Cardiac muscle cell (in vitro differentiated cells and primary cell): ENCODE measurements at regions not wholly inside any gene's neighbourhood (a gene's known extent, or its start where the extent isn't known, plus 50 kb on each side); places are given as distances from the start of the nearest gene placed in this dataset.

ENCODE experiments used
- DNase-seq, 2 donors: peaks; one replicate each; pipeline versions ENCODE4 v3.0.0 to v3.0.0-alpha.2; 2010 to 2017; ENCODE audit warnings: low read depth in 1 of 2, low spot score in 1 of 2
- H3K27ac ChIP-seq: fragments of 200-600 bp; sonication (generic); 2 replicates; pipeline ENCODE4 v1.5.1; 2016
- H3K27me3 ChIP-seq: fragments of 200-600 bp; sonication (generic); 2 replicates; pipeline ENCODE4 v1.6.0; 2016; ENCODE audit warnings: control low read depth
- H3K36me3 ChIP-seq: fragments of 200-600 bp; sonication (generic); 2 replicates; pipeline ENCODE4 v1.5.1; 2016; ENCODE audit warnings: control low read depth
- H3K4me1 ChIP-seq: fragments of 200-600 bp; sonication (generic); 2 replicates; pipeline ENCODE4 v1.8.1; 2017; ENCODE audit warnings: low read depth, mild to moderate bottlenecking, mixed run types
- H3K4me3 ChIP-seq: fragments of 200-600 bp; sonication (generic); 2 replicates; pipeline ENCODE4 v1.5.1; 2016; ENCODE audit warnings: mild to moderate bottlenecking
- H3K9me3 ChIP-seq: fragments of 200-600 bp; sonication (generic); 2 replicates; pipeline ENCODE4 v1.5.1; 2017; ENCODE audit warnings: low read depth, mild to moderate bottlenecking, control low read depth
- TF ChIP-seq, protein P1 (sequence below): IDR thresholded peaks from 2 replicates; pipeline ENCODE4 v1.5.1; 2012; ENCODE audit warnings: low read depth, mild to moderate bottlenecking, low read length

DNA sequence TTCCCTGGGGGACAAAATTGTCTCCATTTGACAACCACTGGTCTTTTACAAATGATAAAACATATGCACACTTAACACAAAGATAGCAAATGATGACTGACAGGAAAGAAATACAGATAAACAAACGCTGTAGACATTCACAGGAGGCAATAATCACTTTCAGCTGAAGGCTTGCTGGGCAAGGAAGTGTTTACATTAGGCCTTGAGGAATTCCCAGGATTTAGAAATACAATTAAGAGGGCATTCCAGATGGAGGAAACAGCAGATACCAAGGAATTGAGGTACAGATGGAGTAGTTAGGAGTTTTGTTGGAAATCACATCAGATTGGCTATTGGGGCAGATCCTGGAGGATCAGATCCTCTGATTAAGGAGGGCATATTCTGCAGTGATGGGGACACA is 93.9 kb downstream of the DYRK2 start:
- TF ChIP-seq, protein P1, sequence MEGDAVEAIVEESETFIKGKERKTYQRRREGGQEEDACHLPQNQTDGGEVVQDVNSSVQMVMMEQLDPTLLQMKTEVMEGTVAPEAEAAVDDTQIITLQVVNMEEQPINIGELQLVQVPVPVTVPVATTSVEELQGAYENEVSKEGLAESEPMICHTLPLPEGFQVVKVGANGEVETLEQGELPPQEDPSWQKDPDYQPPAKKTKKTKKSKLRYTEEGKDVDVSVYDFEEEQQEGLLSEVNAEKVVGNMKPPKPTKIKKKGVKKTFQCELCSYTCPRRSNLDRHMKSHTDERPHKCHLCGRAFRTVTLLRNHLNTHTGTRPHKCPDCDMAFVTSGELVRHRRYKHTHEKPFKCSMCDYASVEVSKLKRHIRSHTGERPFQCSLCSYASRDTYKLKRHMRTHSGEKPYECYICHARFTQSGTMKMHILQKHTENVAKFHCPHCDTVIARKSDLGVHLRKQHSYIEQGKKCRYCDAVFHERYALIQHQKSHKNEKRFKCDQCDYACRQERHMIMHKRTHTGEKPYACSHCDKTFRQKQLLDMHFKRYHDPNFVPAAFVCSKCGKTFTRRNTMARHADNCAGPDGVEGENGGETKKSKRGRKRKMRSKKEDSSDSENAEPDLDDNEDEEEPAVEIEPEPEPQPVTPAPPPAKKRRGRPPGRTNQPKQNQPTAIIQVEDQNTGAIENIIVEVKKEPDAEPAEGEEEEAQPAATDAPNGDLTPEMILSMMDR: no peak
- peak in 1 of 2 donors; percentile 13 for DNase-seq
- Histone ChIP-seq H3K4me3 (no peak overlapping the region), H3K27ac (no peak overlapping the region), H3K36me3 (no peaks in the 10 kb centered on the region), H3K9me3 (no peaks in the 10 kb centered on the region), H3K27me3 (no peaks in the 10 kb centered on the region), H3K4me1 (no peaks in the 10 kb centered on the region)

DNA sequence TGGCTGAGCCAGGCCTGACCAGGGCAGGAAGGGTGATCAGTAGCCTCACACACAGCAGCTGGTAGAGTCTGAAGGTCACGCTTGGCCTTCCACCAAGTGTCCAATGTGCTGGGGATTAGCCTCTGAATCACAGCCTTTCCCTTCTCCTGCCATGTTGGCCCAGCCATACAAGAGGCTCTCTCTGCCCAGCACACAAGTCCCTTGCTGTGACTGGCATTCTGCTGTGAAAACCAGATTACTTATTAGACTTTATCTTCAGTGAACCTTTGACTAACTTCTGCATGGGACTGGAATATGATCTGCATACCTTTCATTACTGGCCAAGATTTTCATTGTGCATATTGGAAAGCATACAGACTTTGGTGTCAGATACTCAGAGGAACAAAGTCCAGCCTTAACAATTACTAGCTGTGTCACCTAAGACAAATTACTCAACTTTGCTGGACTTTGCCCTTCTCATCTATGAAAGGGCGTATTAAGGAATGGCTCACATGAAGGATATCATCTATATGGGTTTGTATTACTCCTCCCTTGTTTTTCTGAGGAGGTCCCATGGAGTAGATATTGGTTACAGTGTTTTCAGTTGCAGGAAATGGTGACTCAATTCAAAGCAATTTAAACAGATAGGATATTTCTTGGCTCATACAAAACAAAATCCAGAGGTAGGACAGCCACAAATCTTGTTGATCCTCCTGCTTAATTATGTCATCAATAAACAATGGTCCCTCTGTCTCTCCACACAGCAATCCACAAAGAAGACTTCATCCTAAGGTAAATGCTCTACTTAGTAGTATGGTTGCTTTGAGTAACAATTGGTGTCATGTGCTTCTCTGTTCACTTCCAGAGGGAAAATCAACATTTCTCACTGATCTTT is 99.6 kb downstream of the DYRK2 start:
- DNase-seq: peak in 1 of 2 donors; percentile 60
- TF ChIP-seq, protein P1: no peak
- no peak overlapping the region for H3K27ac ChIP-seq
- H3K4me3 ChIP-seq: no peak overlapping the region
- no peaks in the 10 kb centered on the region for H3K36me3 ChIP-seq
- H3K9me3 ChIP-seq: no peaks in the 10 kb centered on the region
- H3K4me1 ChIP-seq: peaks cover 6% of the 10 kb centered on the region
- no peaks in the 10 kb centered on the region for H3K27me3 ChIP-seq

DNA sequence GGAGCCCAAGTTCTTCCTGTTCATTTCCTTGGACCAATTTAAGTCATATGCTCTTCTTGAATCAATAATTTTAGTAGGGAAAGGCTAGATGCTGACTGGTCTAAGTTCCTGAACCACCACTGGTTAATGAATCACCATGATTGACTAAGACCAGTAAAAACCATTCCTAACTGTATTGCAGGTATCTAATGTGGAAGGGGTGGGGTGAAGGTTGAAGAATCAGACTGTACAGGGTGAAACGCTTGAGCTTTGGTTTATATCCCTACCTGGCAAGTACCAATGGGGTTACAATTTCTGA is 100.1 kb downstream of the DYRK2 start:
- H3K9me3 ChIP-seq: no peaks in the 10 kb centered on the region
- no peaks in the 10 kb centered on the region for H3K36me3 ChIP-seq
- TF ChIP-seq, protein P1: no peak
- no peak overlapping the region for H3K4me3 ChIP-seq
- H3K27me3 ChIP-seq: no peaks in the 10 kb centered on the region
- no peak overlapping the region for H3K27ac ChIP-seq
- peaks cover 6% of the 10 kb centered on the region for H3K4me1 ChIP-seq
- no peak for DNase-seq

DNA sequence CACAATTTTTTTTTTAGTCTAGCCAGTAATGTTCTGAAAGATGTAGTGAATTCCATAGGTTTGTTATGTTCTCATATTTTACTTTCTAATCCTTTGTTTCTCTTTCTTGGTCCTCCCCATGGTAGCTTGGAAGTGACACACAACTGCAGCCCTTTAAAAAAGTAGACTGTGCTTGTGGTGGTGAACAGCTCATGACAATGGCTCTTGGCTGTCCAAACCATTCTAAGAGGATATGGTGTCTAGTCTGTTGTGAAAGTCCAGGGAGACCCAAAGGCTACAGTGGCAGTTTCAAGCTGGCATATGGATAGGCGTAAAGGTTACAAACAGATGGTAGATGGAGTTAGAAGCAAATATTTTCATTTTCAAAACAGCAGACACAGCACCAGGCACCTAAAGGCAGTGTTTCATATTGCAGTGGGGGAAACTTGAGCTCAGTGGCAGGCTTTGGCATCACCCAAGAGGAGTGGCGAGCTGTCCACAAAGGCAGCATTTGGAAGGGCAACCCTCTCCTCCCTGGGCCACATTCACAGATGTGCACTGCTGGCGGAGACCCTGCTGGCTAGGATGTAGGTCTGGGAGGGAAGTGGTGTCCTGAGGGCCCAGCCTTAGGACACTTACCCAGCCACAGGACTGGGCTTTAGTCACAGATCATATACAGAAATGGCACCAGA is 102.1 kb downstream of the DYRK2 start:
- H3K27ac ChIP-seq: no peak overlapping the region
- no peaks in the 10 kb centered on the region for H3K36me3 ChIP-seq
- no peaks in the 10 kb centered on the region for H3K9me3 ChIP-seq
- H3K4me3 ChIP-seq: no peak overlapping the region
- H3K4me1 ChIP-seq: peaks cover 6% of the 10 kb centered on the region
- TF ChIP-seq, protein P1: no peak
- DNase-seq: no peak
- H3K27me3 ChIP-seq: no peaks in the 10 kb centered on the region

DNA sequence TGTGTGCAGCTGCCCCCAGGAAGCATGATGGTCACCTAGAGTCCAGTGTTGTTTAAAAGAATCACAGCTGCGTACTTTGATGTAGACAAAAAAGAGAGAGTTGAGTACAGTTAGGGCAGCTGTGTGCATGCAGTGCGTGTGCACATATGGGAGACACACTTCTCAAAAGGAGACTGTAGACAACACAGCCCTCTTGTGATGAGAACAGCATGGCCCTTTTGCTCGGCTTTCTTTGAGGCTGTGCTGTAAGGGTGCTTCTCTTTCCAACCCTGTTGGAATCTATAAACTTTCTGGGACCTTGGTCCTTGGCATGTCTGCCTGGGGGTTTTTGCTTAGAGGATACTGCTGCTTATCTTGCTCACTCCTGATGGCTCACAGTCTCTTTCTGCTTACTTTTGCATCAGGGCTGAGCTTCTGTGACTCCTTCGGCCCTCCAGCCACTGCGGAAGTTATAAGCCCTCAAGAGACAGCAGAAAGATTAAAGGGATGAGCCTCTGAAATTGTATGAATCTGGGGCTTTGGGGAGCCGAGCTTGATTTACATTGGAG is 102.9 kb downstream of the DYRK2 start:
- Histone ChIP-seq H3K9me3 (no peaks in the 10 kb centered on the region), H3K36me3 (no peaks in the 10 kb centered on the region), H3K4me1 (peaks cover 6% of the 10 kb centered on the region), H3K27me3 (no peaks in the 10 kb centered on the region), H3K4me3 (no peak overlapping the region), H3K27ac (no peak overlapping the region)
- TF ChIP-seq, protein P1: no peak
- DNase-seq: peak in 1 of 2 donors; percentile 22
